ENCODE measurements at regions not wholly inside any gene's neighbourhood (a gene's known extent, or its start where the extent isn't known, plus 50 kb on each side); places are given as distances from the start of the nearest gene placed in this dataset.
A peak's percentile ranks its signal among the peaks of the same experiment; 100 is the strongest.
"Not testable (repeated sequence)": the region's sequence is repeated elsewhere in the genome, so short reads cannot be mapped to it uniquely, and the experiment has no call there.

DNA sequence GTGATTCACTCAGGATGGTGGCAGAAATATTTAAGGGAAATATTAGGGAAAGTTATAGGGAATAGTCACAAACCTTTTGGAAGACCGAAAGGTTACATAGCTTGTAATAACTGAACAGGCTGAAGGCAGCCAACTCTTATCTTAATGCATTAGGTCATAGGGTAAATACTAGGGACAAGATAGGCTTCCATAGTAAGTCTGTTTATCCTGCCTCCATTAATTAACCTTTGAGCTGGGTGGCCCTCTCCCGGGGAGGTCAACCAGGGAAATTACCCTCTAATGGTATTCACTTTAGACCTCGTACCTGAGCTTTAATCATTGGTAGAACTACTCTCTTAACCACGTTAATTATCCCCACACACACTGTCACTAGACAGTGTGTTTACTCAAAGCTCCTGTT, 981.8 kb downstream of the SLC16A7 start:
- TF ChIP-seq POLR2A (IDR thresholded peaks at IDR 0.05) (no peak), EP300 (IDR thresholded peaks at IDR 0.05) (no peak), POLR2AphosphoS5 (IDR thresholded peaks at IDR 0.05) (no peak)
- TF ChIP-seq, protein P1, sequence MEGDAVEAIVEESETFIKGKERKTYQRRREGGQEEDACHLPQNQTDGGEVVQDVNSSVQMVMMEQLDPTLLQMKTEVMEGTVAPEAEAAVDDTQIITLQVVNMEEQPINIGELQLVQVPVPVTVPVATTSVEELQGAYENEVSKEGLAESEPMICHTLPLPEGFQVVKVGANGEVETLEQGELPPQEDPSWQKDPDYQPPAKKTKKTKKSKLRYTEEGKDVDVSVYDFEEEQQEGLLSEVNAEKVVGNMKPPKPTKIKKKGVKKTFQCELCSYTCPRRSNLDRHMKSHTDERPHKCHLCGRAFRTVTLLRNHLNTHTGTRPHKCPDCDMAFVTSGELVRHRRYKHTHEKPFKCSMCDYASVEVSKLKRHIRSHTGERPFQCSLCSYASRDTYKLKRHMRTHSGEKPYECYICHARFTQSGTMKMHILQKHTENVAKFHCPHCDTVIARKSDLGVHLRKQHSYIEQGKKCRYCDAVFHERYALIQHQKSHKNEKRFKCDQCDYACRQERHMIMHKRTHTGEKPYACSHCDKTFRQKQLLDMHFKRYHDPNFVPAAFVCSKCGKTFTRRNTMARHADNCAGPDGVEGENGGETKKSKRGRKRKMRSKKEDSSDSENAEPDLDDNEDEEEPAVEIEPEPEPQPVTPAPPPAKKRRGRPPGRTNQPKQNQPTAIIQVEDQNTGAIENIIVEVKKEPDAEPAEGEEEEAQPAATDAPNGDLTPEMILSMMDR (IDR thresholded peaks at IDR 0.05), result no peak
- 25 to 48% methylated on average over 4 of the region's 4 CpGs for WGBS, 2 donors
- no peaks in the 10 kb centered on the region for H3K9me3 ChIP-seq
- H3K36me3 ChIP-seq, result no peaks in the 10 kb centered on the region
- H3K4me1 ChIP-seq, result no peaks in the 10 kb centered on the region
- DNase-seq, result no peak
- intact Hi-C loops (cut with DNase I), result no loop called here
- no peak overlapping the region for H3K27ac ChIP-seq
- no peaks in the 10 kb centered on the region for H3K27me3 ChIP-seq
- no peak overlapping the region for H3K4me3 ChIP-seq

DNA sequence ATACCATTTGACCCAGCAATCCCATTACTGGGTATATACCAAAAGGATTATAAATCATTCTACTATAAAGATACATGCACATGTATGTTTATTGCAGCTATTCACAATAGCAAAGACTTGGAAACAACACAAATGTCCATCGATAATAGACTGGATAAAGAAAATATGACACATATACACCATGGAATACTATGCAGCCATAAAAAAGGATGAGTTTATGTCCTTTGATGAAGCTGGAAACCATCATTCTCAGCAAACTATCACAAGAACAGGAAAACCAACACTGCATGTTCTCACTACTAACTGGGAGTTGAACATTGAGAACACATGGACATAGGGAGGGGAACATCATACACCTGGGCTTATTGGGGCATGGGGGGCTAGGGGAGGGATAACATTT, 991.8 kb downstream of the SLC16A7 start:
- H3K27me3 ChIP-seq; H3K4me1 ChIP-seq; H3K36me3 ChIP-seq; intact Hi-C loops (cut with DNase I); H3K27ac ChIP-seq; H3K4me3 ChIP-seq; DNase-seq; H3K9me3 ChIP-seq: not testable (repeated sequence)
- WGBS, 2 donors, result 92% methylated on average over 1 of the region's 1 CpG

DNA sequence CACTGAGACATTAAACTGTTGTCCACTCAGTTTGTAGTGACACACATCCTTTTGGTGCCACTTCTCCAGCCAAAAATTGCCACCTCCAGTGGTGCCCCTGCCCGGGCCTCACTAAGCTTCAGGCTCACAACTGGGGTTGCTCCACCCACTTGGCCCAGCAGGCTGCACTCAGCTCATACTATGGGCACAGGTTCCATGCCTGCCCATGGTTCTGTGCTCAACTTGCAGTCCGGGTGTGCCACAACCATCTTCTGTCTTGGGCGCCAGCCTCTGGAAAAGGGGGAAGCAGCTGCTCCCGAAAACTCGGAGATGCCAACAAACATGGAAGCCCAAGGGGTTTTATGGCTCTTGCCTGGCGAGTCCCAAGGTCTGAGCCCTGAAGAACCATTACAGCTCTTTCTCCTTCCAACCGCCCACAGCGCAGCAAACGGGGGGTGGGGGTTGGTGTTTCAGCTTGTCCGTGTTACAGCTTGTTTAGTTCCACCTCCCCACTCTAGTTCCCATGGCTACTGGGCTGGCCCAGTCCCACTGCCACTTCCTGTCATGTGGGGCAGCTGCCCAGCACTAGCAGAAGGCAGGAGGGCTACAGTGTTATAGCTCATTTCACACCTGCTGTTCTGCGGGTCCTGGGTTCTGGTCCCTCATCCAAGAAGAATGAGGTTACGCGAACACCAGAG, 998.3 kb downstream of the SLC16A7 start:
- no peaks in the 10 kb centered on the region for H3K27me3 ChIP-seq
- TF ChIP-seq POLR2AphosphoS5 (IDR thresholded peaks at IDR 0.05) (no peak), POLR2A (IDR thresholded peaks at IDR 0.05) (no peak), EP300 (IDR thresholded peaks at IDR 0.05) (no peak)
- TF ChIP-seq, protein P1 (IDR thresholded peaks at IDR 0.05), result no peak
- H3K36me3 ChIP-seq, result no peaks in the 10 kb centered on the region
- H3K9me3 ChIP-seq, result no peaks in the 10 kb centered on the region
- no peak overlapping the region for H3K27ac ChIP-seq
- intact Hi-C loops (cut with DNase I), result no loop called here
- WGBS, 2 donors, result 88 to 91% methylated on average over 13 of the region's 13 CpGs
- H3K4me3 ChIP-seq, result no peak overlapping the region
- no peak for DNase-seq
- H3K4me1 ChIP-seq, result no peaks in the 10 kb centered on the region

DNA sequence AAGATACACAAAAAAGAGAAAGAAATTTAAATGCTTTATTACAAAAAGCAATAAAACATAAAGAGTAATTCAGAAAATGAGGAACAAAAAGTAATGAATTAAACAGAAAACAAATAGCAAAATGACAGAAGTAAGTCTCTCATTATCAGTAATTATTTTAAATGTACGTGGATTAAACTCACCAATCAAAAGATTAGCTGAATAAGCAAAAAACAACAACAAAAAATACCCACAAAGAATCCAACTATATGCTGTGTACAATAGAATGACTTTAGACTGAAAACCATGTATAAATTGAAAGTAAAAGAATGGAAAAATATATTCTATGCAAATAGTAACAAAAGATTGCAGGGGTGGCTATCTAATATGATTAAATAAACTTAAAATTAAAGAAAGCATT, 1006.8 kb downstream of the SLC16A7 start:
- TF ChIP-seq EP300 (IDR thresholded peaks at IDR 0.05) (no peak), POLR2A (IDR thresholded peaks at IDR 0.05) (no peak), POLR2AphosphoS5 (IDR thresholded peaks at IDR 0.05) (no peak)
- TF ChIP-seq, protein P1 (IDR thresholded peaks at IDR 0.05), result no peak
- intact Hi-C loops (cut with DNase I), result no loop called here
- no peak overlapping the region for H3K27ac ChIP-seq
- DNase-seq, result no peak
- 28 to 46% methylated on average over 1 of the region's 1 CpG for WGBS, 2 donors
- H3K36me3 ChIP-seq, result no peaks in the 10 kb centered on the region
- no peak overlapping the region for H3K4me3 ChIP-seq
- no peaks in the 10 kb centered on the region for H3K27me3 ChIP-seq
- H3K9me3 ChIP-seq, result peaks cover 0 to 4% (median 1%) of the 10 kb centered on the region in 4 donors
- no peaks in the 10 kb centered on the region for H3K4me1 ChIP-seq

DNA sequence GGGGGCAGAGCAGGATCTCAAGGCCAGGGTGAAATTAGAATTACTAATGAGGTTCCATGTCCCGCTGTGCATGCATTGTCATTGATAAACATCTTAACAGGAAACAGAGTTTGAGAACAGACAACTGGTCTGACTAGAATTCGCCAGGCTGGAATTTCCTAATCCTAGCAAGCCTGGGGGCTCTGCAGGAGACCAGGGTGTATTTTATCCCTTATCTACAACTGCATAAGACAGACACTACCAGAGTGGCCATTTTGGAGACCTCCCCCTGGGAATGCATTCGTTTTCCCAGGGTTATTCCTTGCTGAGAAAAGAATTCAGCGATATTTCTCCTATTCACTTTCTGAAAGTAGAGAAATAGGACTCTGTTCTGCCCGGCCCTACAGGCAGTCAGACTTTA, 1007.6 kb downstream of the SLC16A7 start:
- H3K4me3 ChIP-seq; intact Hi-C loops (cut with DNase I); H3K36me3 ChIP-seq; H3K27ac ChIP-seq; H3K27me3 ChIP-seq; DNase-seq; H3K4me1 ChIP-seq: not testable (repeated sequence)
- WGBS, 2 donors, result 65 to 77% methylated on average over 5 of the region's 5 CpGs
- peaks cover 0 to 10% (median 1%) of the 10 kb centered on the region in 4 donors for H3K9me3 ChIP-seq

DNA sequence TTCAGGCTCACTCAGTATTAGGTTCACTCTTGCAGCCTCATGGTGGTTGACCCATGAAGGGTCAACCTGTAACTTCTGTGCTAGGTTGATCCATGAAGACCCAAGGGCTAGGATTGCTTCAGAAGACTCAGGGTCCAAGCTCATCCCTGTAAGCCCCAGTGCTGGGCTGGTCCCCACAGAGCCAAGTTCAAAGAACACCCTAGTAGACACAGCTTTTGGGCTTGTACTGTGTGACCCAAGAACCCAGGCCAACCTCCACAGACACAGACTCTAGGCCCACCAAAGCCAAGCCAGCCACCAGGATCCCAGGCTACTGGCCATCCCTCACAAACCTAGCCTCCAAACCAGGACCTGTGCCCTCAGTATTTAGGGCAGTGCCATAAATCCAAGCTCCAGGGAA, 1020.6 kb downstream of the SLC16A7 start:
- no peaks in the 10 kb centered on the region for H3K27me3 ChIP-seq
- intact Hi-C loops (cut with DNase I), result no loop called here
- H3K27ac ChIP-seq, result no peak overlapping the region
- no peak for TF ChIP-seq POLR2AphosphoS5 (IDR thresholded peaks at IDR 0.05)
- TF ChIP-seq EP300 (IDR thresholded peaks at IDR 0.05), result no peak
- no peak for TF ChIP-seq POLR2A (IDR thresholded peaks at IDR 0.05)
- TF ChIP-seq, protein P1 (IDR thresholded peaks at IDR 0.05), result no peak
- no peaks in the 10 kb centered on the region for H3K36me3 ChIP-seq
- peaks cover 0 to 7% (median 3%) of the 10 kb centered on the region in 4 donors for H3K9me3 ChIP-seq
- H3K4me1 ChIP-seq, result no peaks in the 10 kb centered on the region
- H3K4me3 ChIP-seq, result no peak overlapping the region
- DNase-seq, result peak; percentile 52

Data from sigmoid colon (tissue), 6 donors.